HG02943 (cell line): ENCODE measurements at regions not wholly inside any gene's neighbourhood (a gene's known extent, or its start where the extent isn't known, plus 50 kb on each side); places are given as distances from the start of the nearest gene placed in this dataset.

Experiments used
- ATAC-seq: cut with Tn5 transposase; IDR thresholded peaks from one replicate; pipeline ENCODE4 v1.9.1; 2021; ENCODE audit warnings: mild to moderate bottlenecking, low read depth, moderate library complexity; ENCODE audit not compliant: unreplicated experiment

- ATAC-seq, result no peak
These were observed 57.3 kb downstream of the MAF start for GRCh38 chr16:79543219-79543618.

DNA sequence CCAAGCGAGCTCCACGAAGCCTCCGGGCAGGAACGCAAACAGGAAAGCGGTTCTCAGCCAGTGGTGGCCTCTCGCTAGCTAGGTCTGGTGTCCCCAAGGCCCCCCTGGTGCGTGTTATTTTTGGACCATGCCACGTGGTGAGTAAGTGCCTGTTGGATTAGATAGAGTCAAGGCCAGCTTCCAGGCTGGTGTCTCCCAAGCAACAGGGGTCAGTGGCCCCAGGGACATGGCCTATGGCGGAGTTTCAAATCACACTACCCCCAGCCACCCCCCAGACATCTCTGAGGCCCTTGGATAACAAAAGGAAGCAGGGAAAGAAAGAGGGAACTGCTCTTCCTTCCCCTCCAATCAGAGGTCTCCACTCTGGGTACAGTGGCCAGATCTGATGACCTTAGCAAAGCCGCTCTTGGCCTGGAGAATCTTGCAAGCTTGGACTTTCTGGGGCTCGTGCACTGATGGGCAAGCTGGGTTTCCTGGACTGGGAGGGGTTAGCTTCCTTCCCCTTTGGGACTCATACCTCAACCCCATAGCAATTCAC lies 58.2 kb downstream of the MAF start:
- ATAC-seq, result no peak

DNA sequence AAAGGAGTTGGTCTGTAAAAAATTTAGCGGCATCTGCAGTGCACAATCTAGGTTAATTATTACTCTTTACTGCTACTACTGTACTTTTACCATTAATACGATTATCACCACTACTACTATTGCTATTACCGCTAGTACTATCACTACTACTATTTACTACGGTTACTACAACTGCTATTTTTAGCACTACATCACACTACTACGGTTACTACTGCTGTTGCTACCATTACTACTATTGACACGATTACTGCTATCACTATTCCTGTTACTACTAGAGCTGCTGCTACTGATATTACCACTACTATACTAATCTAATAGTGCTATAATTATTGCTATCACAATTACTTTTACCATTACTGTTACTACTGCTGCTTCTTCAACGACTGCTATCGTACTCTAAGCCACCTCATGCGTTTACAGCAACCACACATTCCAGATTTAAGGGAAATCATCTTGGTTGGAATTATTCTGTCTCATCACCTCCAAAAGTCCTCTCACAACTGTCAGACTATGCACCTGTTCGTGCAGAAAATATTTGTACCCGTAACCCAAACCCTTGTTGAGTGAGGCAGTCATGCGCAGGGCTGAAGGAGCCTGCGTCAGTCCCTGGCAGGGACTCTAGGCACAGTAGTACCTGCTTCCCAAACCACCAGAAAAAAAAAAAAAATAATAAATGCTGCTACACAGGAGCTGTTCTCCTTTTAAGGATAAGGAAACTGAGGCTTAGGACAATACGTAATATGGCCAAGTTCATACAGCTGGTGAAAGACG lies 59.5 kb downstream of the MAF start:
- ATAC-seq, result no peak

DNA sequence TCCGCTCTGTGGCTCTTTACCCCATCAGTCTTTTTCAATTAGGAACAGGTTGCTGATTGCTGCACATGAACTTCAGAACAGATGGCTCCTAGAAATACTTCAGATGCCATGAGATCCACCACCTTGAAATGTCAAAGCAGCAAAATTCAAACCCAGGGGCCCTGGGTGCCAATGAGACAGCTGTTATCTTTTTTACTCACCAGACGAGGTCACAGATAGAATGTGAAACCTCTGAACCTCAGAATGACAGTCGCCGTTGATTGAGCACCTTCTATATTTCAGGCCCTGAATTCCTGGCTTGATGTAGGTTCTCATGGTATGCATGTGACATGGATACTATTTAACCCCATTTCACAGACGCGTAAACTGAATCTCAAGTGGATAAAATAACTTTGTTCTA lies 63.0 kb downstream of the MAF start:
- ATAC-seq, result no peak

- ATAC-seq, result no peak
These were observed 63.6 kb downstream of the MAF start for GRCh38 chr16:79536958-79537357.

- ATAC-seq, result no peak
These were observed 65.4 kb downstream of the MAF start for GRCh38 chr16:79535130-79535529.

DNA sequence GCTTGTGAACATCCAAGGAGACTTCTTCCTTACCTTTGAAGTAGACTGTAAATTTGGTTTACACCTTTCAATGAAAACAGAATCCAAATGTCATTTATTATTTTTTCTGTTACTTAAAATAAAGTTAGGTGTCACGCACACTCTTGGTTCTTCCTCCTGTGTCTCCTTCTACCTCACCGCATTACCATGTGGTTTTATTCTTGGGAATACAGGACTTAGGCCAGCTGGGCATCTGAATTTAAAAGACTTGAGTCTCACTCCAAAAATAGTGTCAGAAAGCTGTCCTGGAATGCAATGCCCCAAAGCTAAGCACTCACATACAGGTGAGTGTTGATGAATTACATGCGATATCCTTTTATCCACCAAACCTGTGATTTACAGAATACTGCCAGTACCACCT lies 66.4 kb downstream of the MAF start:
- no peak for ATAC-seq

GRCh38 chr16:79533292-79533691 lies 67.2 kb downstream of the MAF start:
- ATAC-seq, result no peak

DNA sequence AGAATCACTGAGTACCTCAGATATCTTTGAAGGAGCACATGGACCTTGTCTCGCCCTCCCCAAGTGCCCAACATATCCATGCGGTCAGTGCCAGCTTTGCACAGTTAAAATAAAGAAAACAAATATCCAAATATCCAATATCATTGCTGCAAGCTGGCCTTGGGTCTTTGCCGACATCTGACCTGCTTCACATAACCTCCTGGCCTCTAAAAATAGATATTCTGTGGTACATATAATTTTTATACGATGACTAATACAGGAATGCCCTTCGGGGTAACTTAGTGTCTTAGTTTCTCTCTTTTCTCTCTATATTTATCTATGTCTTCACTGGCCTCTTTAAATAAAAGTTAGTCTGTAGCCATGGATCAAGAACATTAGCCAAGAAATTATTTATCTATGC lies 67.8 kb downstream of the MAF start:
- no peak for ATAC-seq

DNA sequence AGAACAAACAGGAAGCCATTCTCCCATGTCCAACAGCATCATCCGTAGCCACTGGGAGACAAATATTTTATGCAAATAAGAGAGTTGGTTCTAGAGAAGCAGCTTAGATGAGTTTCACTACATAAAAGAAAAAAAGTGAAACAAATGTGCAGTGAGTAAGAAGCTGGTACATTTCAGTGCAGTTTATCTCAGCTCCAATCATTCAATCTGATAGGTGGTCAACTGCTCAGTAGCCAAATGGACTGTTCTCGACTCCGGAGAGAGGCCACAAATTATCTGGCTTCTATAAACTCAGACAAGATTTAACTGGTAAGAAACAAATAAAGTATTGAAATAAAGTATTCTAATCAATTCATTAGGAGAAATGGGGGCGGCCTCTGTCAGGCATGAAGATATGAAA lies 68.3 kb downstream of the MAF start:
- no peak for ATAC-seq

GRCh38 chr16:79528338-79528737 lies 72.2 kb downstream of the MAF start:
- no peak for ATAC-seq

DNA sequence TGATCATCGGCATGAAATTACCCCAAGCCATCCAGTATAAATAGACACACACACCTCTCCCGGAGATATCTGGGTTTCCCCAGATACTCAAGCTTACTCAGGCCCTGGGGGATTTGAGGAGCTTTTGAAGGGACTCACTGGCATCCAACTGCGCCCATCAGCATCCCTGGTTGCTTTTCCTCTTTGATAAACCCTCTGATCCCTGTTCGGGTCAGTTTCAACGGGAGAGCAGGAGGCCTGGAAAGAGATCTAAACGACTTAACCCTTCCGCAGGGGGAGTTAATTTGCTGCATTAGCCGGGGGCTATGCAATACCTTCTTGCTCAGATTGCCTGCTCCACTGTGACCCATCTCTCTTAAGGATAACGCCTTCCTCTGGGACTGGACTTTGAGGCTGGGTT lies 76.6 kb downstream of the MAF start:
- no peak for ATAC-seq

- ATAC-seq, result no peak
These were observed 81.1 kb downstream of the MAF start for GRCh38 chr16:79519448-79519847.

GRCh38 chr16:79517156-79517555 lies 83.4 kb downstream of the MAF start:
- ATAC-seq, result no peak

DNA sequence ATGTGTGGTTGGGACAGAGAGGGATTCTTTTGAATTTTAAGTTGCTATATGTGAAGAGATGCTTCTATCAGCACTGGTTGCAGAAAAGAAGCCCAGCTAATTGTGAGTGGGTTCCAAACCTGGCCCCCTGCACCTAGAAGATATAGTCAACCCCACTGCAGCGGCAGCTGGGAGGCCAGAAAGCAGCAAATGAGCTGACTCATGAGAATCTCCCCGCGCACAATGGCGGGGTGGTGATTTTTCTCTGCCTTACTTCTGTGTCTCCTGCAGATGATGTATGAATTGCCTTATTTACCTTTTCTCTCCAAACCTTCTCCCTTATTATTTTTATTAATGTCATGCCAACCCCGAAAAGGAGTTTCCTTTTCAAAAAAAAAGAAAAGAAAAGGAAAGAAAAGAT lies 89.7 kb downstream of the MAF start:
- ATAC-seq, result no peak

DNA sequence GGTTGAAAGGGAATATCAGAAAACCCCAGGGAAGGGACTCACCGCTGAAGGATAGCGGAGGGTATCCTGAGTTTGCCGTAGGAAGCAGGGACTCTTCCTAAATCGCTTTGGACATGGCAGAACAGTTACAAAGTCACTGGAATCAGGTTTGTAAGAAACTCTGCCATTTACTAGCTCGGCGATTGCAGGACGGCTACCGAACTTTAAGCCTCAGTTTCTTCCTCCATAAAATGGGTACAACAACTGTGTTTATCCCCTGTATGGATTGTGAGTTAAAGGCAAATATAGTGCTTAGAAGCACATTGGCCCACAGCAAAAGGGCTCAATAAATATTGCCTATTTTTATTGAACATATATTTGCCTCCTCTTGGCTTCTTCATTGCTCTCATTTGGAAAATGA lies 90.6 kb downstream of the MAF start:
- ATAC-seq, result no peak

- ATAC-seq, result no peak
These were observed 91.3 kb downstream of the MAF start for GRCh38 chr16:79509211-79509631.

DNA sequence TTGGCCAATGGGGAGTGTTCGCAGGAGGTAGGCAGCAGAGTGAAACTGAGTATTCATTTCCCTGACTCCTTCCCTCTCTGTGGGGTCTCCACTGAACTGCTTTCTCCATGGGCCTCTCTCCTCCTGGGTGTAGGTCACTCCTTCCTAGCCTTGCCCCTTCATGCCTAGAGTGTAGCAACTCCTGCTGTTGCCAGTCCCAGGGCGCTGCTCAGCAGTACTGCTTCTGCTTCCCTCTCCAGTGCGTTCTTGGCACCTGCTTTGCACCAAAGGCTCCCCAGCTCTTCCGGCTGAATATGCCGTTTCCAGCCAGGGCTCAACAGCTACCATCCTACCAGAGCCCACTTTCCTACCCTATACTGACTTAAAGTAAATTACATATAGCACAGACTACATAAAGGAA lies 92.2 kb downstream of the MAF start:
- ATAC-seq, result no peak

DNA sequence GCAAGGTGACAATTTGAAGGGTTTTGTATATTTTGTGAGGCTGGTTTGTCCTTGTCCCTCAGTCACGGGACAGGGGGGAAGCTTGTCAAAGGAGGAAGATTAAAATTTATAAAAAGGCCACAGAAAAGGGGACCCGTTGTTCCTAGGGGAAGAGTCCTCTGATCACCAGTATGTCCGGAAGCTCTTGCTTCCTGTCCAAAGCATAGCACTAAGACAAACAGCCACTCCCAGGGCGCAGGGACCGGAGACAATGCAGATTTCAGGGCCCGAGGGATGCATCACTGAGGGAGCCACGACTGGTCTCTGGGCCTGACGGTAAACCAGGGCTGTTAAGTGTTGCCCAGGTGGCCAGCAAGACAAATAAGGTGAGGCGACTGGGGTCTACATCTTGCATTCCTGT lies 95.2 kb downstream of the MAF start:
- no peak for ATAC-seq

- ATAC-seq, result no peak
These were observed 97.0 kb downstream of the MAF start for GRCh38 chr16:79503511-79503910.

DNA sequence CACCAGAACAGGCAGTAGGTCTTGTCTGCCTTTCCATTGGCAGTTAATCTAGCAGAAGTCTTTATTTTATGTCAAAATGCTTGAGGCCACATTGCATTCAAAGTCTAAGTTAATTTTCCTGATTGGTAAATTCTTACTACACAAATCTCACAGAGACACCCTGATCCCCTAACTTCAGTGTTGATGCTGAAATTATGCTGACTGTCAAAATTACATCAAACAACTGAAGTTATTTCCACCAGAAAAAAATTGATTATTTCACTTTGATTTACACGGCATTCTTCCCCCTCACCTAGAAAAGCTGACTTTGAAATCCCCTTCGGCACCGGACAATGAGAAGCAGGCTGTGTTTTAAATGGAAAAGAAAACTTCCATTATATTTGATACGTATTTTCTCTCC lies 99.1 kb downstream of the MAF start:
- ATAC-seq, result no peak

- no peak for ATAC-seq
These were observed 99.7 kb downstream of the MAF start for GRCh38 chr16:79500866-79501265.

DNA sequence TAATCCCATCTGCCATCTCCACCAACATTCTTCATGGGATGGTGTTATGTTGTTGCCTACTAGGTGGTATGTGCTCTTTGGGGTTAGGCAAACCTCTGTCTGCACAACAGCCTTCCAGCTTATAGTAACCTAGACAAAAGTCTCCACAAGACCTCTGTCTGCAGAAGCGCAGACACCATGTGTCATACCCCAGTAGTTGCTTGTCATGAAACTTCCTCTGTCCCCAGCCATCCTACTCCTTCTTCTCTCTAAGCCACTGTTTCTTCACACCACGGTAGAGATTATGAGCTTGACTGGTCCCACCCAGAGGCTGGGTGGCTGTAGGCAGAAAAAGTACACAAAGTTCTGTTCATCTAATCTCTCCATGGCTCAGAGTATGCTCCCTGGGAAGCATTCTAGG lies 100.3 kb downstream of the MAF start:
- ATAC-seq, result no peak
